Calu3 (cell line): ENCODE measurements at regions not wholly inside any gene's neighbourhood (a gene's known extent, or its start where the extent isn't known, plus 50 kb on each side); places are given as distances from the start of the nearest gene placed in this dataset.
"Not testable (repeated sequence)": the region's sequence is repeated elsewhere in the genome, so short reads cannot be mapped to it uniquely, and the experiment has no call there.

Experiments
- BruUV-seq: library from RNA; stranded (reverse); fragments of 400-500 nt; replicated peaks from 2 replicates; lab custom pipeline; 2021; lab: Mats Ljungman, UMichigan
- CTCF ChIA-PET: fragments of 300-600 bp; sonication (Branson Sonifier 250); formaldehyde crosslinking; loops from one replicate; lab custom pipeline; 2022; ENCODE audit warnings: antibody characterized with exemption; lab: Charles Lee
- DNase-seq: peaks from one replicate; pipeline ENCODE4 v3.0.0; 2022
- H3K27ac Mint-ChIP-seq: one replicate; pipeline ENCODE4 v1.8.0; 2022; ENCODE audit warnings: mixed read lengths; ENCODE audit not compliant: unreplicated experiment
- H3K27me3 Mint-ChIP-seq: one replicate; pipeline ENCODE4 v1.8.0; 2022; ENCODE audit warnings: mixed read lengths; ENCODE audit not compliant: unreplicated experiment
- H3K36me3 Mint-ChIP-seq: one replicate; pipeline ENCODE4 v1.8.0; 2022; ENCODE audit warnings: mild to moderate bottlenecking, moderate library complexity, mixed read lengths; ENCODE audit not compliant: insufficient read depth, unreplicated experiment
- H3K4me1 Mint-ChIP-seq: one replicate; pipeline ENCODE4 v1.8.0; 2022; ENCODE audit warnings: mild to moderate bottlenecking, low read depth, mixed read lengths; ENCODE audit not compliant: unreplicated experiment
- H3K4me3 Mint-ChIP-seq: one replicate; pipeline ENCODE4 v1.8.0; 2022; ENCODE audit warnings: mild to moderate bottlenecking, low read depth, moderate library complexity, mixed read lengths; ENCODE audit not compliant: unreplicated experiment
- H3K9me3 Mint-ChIP-seq: one replicate; pipeline ENCODE4 v1.8.0; 2022; ENCODE audit warnings: low read depth, mixed read lengths; ENCODE audit not compliant: unreplicated experiment
- CTCF ChIP-seq: fragments of 200-600 bp; IDR thresholded peaks from one replicate; pipeline ENCODE4 v1.8.0; 2022; ENCODE audit warnings: antibody characterized with exemption; ENCODE audit not compliant: unreplicated experiment
- intact Hi-C: fragments of 100-400 bp; cut with micrococcal nuclease; formaldehyde crosslinking; loops from one replicate; pipeline ENCODE4 v1.10.0; 2022; ENCODE audit not compliant: unreplicated experiment

DNA sequence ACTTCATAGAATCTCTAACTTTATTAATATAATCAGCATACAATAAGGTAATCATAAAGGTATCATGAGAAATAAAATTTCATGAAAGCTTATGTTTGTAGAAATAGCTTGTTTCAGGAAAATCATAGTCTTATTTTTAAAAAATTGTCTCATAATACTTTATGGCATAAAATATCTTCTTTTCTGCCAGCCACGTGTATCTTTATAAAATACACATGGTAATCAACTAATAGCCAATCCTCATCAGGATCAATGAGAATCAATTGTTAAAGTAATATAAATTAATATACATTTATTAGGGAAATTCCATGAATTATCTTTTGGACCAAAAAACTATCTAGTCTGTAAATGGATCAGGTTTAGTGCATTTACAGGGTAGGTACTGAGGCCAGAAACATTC lies 227.0 kb downstream of the ZNF716 start:
- peaks cover 14% of the 10 kb centered on the region for H3K9me3 Mint-ChIP-seq
- intact Hi-C loops, H3K4me3 Mint-ChIP-seq, H3K36me3 Mint-ChIP-seq, H3K27me3 Mint-ChIP-seq, BruUV-seq, CTCF ChIA-PET, H3K27ac Mint-ChIP-seq, H3K4me1 Mint-ChIP-seq, DNase-seq: not testable (repeated sequence)

- TF ChIP-seq CTCF = no peak
- no peak for DNase-seq
- Mint-ChIP-seq H3K36me3 (no peaks in the 10 kb centered on the region), H3K27ac (no peak overlapping the region), H3K4me3 (no peak overlapping the region), H3K27me3 (no peaks in the 10 kb centered on the region), H3K9me3 (peaks cover 18% of the 10 kb centered on the region), H3K4me1 (no peaks in the 10 kb centered on the region)
- no TSS peak for BruUV-seq
- CTCF ChIA-PET = no interaction called here
- intact Hi-C loops = no loop called here
Observed at GRCh38 chr7:57685418-57685817, 235.4 kb downstream of the ZNF716 start.
